Neutrophil (primary cell): ENCODE measurements at regions not wholly inside any gene's neighbourhood (a gene's known extent, or its start where the extent isn't known, plus 50 kb on each side); places are given as distances from the start of the nearest gene placed in this dataset.
A peak's percentile ranks its signal among the peaks of the same experiment; 100 is the strongest.
"Not testable (repeated sequence)": the region's sequence is repeated elsewhere in the genome, so short reads cannot be mapped to it uniquely, and the experiment has no call there.

ENCODE experiments used
- H3K27ac ChIP-seq: fragments of 200-600 bp; sonication (generic); 2 replicates; pipeline ENCODE4 v1.5.1; 2016; ENCODE audit warnings: mild to moderate bottlenecking, moderate library complexity
- H3K27me3 ChIP-seq: fragments of 200-600 bp; sonication (generic); 2 replicates; pipeline ENCODE4 v1.6.0; 2016; ENCODE audit warnings: mild to moderate bottlenecking
- H3K36me3 ChIP-seq: fragments of 200-600 bp; sonication (generic); 2 replicates; pipeline ENCODE4 v1.5.1; 2017
- H3K4me1 ChIP-seq, 2 experiments: fragments of 200-600 bp in 1 of 2; sonication (generic) in 1 of 2; 1 replicate in 1 of 2; 2 replicates in 1 of 2; pipeline versions ENCODE4 v1.5.1 to v1.6.1; 2013 to 2016; ENCODE audit warnings: low read depth in 1 of 2, low read length in 1 of 2, mild to moderate bottlenecking in 1 of 2, moderate library complexity in 1 of 2; ENCODE audit not compliant: control insufficient read depth in 1 of 2, insufficient read depth in 1 of 2
- H3K4me3 ChIP-seq, 2 experiments: fragments of 200-600 bp in 1 of 2; sonication (generic) in 1 of 2; 1 replicate in 1 of 2; 2 replicates in 1 of 2; pipeline ENCODE4 v1.5.1; 2013 to 2016; ENCODE audit warnings: low read depth in 1 of 2, low read length in 1 of 2, mild to moderate bottlenecking in 1 of 2, moderate library complexity in 1 of 2
- H3K9me3 ChIP-seq: fragments of 200-600 bp; sonication (generic); 2 replicates; pipeline ENCODE4 v1.5.1; 2016
- TF ChIP-seq, protein P1 (sequence below): fragments of 200-600 bp; sonication (generic); IDR thresholded peaks from 2 replicates; pipeline ENCODE4 v1.5.1; 2016; ENCODE audit warnings: antibody characterized with exemption

DNA sequence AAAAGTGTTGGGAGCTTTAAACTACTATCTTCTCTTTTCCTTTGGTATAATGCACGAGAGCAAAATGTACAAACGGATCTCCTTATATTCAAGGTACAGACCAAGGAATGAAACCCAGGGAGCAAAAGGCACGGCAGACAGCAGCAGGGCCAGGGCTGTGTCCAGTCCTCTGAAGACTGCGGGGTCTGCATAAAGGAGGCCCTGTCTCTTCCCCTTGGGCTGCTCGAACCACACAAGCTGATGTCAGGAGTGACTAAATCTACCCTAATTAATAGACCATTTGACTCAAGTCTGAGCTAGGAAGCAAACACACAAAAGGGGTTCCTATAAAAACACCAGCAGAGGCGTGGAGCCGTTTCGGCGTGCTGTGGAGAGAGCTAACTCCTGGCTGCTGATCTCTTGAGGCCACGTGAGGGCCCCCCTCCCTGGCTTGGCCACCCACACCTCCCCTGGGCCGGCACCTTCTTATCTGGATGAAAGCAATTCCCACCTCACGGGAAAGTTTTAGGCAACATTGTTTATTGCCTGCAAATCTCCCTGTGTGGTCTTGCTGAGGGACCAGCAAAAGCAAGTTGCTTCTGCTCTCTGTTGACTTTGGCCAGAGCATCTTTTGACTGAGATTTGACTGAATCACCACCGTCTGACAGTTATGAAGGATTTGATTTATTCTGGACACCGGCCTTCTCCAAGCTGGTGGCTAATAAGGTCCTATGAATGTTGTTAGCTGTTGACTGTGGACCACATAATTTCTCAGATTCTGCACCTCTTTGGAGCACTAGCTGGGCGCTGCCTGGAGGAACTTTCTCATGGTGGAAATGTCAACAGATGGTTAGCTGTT is 183.5 kb downstream of the LMLN start:
- not testable (repeated sequence) for H3K27me3 ChIP-seq, H3K27ac ChIP-seq

DNA sequence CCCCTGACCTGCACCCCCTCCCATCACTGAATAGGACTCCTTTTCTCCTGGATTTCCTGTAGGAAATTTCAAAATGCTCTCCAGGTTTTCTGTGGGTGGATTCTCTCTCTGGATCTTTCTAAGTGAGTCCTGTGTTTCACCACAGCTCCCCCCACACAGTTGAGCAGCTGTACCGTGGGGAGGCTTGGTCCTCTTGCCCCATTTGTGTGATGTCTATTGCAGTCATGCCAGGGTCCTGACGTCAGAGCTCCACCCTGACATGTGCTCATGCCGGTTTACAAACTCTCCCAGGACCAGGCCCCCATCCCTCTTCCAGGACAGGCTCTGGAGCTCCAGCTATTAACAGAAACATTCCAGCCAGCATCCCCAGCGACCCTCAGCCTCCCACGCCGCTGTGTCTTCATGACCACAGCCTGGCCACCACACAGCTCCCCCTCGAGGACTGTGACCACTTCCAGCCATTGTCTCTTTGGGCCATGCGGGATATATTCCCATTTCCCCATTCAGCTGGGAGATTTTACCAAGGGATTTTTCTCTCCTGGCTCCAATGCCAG is 185.3 kb downstream of the LMLN start:
- not testable (repeated sequence) for H3K4me3 ChIP-seq, H3K27ac ChIP-seq, H3K27me3 ChIP-seq, H3K36me3 ChIP-seq, H3K9me3 ChIP-seq
- peaks cover 16 to 27% of the 10 kb centered on the region in 2 experiments for H3K4me1 ChIP-seq

More for the DNA sequence above, 183.5 kb downstream of the LMLN start:
- H3K4me3 ChIP-seq, H3K9me3 ChIP-seq, H3K36me3 ChIP-seq: not testable (repeated sequence)
- H3K4me1 ChIP-seq: peaks cover 10 to 14% of the 10 kb centered on the region in 2 experiments

DNA sequence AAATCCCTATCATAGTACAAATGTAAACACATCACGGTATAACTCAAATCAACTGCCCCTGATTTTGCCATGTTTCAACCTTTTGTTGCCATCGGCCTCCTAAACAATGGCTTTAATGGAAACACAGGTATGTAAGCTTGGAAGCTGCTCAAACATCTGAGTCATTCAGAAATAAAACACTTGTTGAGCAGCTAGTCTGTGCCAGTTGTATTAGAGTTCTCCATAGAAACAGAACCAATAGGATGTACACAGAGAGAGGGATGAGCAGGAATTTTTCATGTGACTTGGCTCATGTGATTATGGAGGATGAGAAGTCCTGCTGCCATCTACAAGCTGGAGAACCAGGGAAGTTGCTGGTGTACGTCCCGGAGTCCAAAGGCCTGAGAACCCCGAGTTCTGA is 186.1 kb downstream of the LMLN start:
- H3K9me3 ChIP-seq, H3K36me3 ChIP-seq, H3K4me3 ChIP-seq, H3K27me3 ChIP-seq, H3K27ac ChIP-seq: not testable (repeated sequence)
- peaks cover 19 to 33% of the 10 kb centered on the region in 2 experiments for H3K4me1 ChIP-seq

DNA sequence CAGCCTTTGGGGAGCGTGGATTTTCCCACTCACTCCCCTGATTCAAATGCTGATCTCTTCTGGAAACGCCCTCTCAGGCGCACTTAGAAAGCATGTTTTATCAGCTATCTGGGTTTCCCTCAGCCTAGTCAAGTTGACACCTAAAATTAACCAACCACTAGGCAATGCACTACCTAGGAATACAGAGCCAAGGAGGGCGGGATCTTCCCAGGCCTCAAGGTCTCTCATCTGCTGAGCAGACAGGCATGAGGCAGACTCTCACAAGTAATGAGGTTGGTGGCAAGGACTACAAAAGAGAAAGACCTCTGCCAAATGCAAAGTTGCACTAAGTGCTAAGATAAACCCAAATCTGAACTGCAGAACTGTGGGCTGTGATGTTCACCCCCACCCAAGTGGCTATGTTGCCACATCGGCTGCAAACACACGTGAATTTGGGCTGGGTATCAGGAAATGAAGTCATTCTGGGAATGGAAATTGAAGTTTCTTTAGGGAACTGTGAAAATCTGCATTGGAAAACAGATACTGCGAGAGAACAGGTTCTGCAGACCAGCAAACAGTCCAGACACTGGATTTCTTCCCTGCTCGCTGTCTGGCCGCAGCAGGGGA is 186.6 kb downstream of the LMLN start:
- peaks cover 25 to 39% of the 10 kb centered on the region in 2 experiments for H3K4me1 ChIP-seq
- not testable (repeated sequence) for H3K27ac ChIP-seq, H3K4me3 ChIP-seq, H3K36me3 ChIP-seq, H3K9me3 ChIP-seq, H3K27me3 ChIP-seq

DNA sequence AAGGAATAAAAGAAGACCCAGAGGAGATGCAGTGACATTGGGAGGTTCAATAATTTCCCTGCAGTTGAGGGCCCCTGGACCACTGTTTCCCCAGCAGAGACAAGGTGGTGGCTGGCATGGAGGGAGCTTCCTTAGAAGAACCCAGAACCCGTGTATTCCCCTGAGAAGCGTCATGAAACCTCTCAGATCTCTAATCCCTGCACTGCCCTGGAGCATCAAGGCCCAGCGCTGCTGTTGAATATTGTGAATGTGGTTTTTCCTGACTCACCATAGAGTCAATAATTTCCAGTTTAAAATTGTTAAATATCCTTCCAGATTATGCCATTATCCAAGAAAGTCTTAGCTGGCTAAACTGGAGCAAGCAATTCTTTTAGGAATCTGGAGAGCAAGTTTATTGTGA is 187.2 kb downstream of the LMLN start:
- H3K27me3 ChIP-seq, H3K27ac ChIP-seq, H3K36me3 ChIP-seq, H3K9me3 ChIP-seq, H3K4me3 ChIP-seq: not testable (repeated sequence)
- H3K4me1 ChIP-seq: peaks cover 26 to 42% of the 10 kb centered on the region in 2 experiments

DNA sequence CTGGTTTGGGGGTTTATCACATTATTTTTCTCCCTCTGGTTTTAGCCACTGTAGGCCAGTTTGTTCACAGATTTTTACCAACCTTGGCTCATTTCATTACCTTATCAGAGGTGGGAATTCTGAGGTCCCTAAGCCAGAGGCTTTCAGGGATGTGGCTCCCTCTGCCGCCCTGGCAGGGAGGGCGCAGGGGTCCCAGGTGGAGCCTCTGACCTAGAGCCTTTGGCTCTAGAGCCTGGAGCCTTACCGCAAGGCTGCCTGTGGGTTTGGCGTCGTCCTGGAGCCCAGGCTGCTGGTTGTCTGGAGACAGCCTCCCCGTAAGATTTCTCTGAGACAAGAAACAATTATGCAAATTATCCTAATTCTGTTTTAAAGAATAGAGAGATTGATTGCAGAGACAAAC is 188.0 kb downstream of the LMLN start:
- Histone ChIP-seq H3K4me1 (peaks cover 30 to 42% of the 10 kb centered on the region in 2 experiments), H3K27ac (peak overlapping the region; percentile 25)
- H3K9me3 ChIP-seq, H3K27me3 ChIP-seq, H3K36me3 ChIP-seq, H3K4me3 ChIP-seq: not testable (repeated sequence)

DNA sequence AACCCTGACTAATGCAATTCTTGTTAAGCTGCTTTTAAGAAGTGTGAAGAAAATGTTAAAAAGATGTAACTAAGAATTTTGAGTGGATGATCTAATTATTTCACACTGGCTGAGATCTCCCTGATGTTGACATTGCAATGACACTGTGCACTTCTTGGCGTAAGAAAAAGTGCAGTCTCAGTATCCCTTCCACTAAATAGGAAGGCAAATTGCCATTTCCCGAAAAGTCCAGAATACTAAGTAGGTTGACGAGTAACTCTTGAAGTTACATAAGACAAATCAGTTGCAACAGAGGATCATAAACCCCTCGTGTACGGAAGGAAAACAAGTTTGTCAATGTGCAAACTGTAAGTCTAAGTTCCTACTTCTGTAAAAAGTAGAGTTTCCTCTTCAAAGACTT is 189.9 kb downstream of the LMLN start:
- TF ChIP-seq, protein P1, sequence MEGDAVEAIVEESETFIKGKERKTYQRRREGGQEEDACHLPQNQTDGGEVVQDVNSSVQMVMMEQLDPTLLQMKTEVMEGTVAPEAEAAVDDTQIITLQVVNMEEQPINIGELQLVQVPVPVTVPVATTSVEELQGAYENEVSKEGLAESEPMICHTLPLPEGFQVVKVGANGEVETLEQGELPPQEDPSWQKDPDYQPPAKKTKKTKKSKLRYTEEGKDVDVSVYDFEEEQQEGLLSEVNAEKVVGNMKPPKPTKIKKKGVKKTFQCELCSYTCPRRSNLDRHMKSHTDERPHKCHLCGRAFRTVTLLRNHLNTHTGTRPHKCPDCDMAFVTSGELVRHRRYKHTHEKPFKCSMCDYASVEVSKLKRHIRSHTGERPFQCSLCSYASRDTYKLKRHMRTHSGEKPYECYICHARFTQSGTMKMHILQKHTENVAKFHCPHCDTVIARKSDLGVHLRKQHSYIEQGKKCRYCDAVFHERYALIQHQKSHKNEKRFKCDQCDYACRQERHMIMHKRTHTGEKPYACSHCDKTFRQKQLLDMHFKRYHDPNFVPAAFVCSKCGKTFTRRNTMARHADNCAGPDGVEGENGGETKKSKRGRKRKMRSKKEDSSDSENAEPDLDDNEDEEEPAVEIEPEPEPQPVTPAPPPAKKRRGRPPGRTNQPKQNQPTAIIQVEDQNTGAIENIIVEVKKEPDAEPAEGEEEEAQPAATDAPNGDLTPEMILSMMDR: peak; percentile 9
- peak overlapping the region; percentile 79 for H3K27ac ChIP-seq
- not testable (repeated sequence) for H3K36me3 ChIP-seq, H3K27me3 ChIP-seq, H3K9me3 ChIP-seq
- peak overlapping the region in 1 of 2 experiments; percentile 25 for H3K4me3 ChIP-seq
- H3K4me1 ChIP-seq: peaks cover 30 to 42% of the 10 kb centered on the region in 2 experiments

DNA sequence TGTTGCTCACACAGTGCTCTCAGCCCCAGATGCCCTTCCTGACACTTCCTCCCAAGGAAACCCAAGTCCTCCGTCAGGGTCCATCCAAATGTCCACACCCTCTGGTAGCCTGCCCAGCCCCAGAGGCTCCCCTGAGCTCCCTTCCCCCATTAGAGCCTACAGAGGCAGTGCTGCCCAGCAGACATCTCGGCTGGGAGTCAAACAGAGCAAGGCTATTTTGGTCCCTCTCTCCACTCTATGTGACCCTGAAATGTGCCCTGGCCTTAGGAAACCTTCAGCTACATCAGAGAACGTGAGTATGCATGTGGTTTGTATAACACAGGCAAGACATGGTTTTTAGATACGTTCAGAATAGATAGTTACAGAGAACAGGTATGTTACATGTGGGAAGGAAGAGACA is 191.8 kb downstream of the LMLN start:
- peaks cover 28 to 42% of the 10 kb centered on the region in 2 experiments for H3K4me1 ChIP-seq
- peak overlapping the region; percentile 47 to 51 for H3K4me3 ChIP-seq
- H3K9me3 ChIP-seq, H3K36me3 ChIP-seq, H3K27me3 ChIP-seq: not testable (repeated sequence)
- peak overlapping the region; percentile 79 for H3K27ac ChIP-seq

DNA sequence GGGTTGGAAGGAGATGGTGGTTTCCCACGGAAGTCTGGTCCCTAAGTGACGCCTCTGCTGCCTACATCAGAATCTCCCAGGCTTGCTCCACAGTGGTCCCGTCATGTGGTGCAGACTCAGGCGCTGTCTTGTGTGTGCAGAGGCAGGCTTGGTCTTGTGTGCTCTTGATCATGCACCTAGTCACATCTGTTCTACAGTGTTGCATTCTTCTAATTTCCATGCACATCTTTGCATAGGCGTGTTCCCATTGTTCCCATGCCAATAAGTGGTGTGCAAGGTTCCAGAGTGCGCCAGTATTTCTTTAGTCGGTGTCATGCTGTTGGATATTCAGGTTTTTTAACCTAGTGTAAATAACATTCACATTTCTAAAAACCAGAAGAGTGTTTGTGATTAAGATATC is 195.8 kb downstream of the LMLN start:
- H3K36me3 ChIP-seq, H3K27ac ChIP-seq, H3K27me3 ChIP-seq, H3K9me3 ChIP-seq: not testable (repeated sequence)
- Histone ChIP-seq H3K4me3 (peak overlapping the region in 1 of 2 experiments; percentile 15), H3K4me1 (peaks cover 10 to 12% of the 10 kb centered on the region in 2 experiments)
